ENCODE measurements at regions not wholly inside any gene's neighbourhood (a gene's known extent, or its start where the extent isn't known, plus 50 kb on each side); places are given as distances from the start of the nearest gene placed in this dataset.
"Not testable (repeated sequence)": the region's sequence is repeated elsewhere in the genome, so short reads cannot be mapped to it uniquely, and the experiment has no call there.

GRCh38 chr7:55708028-55708427, 135.7 kb upstream of the VOPP1 start:
- not testable (repeated sequence) for TF ChIP-seq POLR2A, CTCF, POLR2AphosphoS5, EP300 (IDR thresholded peaks at IDR 0.05)

All from suprapubic skin (tissue), 4 donors.